Activated CD4-positive, alpha-beta T cell treated with anti-CD3 and anti-CD28 coated beads, Interleukin-2, Interleukin-6, amounts not matched to agents 100 ng/mL and 50 ng/mL, durations not matched to agents 16 hours and 8 hours (primary cell): ENCODE measurements at regions not wholly inside any gene's neighbourhood (a gene's known extent, or its start where the extent isn't known, plus 50 kb on each side); places are given as distances from the start of the nearest gene placed in this dataset.

Experiments
- DNase-seq: peaks from one replicate; pipeline ENCODE4 v3.0.0-alpha.2; 2020

DNA sequence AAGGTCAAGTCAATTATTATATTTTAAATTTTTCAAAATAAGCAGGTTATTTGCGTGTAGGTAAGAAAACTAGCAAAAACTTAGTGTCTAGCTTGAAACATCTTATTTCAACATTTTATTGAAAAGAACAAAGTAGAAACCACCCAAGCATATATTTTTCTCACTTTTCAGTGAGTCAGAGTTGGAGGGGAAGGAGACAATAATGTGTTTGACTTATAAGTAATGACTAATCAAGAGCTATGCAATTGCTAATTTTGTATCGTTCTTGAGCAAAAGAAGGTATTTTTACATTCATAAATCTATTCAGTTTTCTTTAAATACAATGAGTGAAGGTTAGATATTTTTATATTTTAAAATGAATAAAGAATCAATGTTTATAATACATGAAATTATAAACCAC lies 54.4 kb upstream of the P2RY1 start:
- no peak for DNase-seq

DNA sequence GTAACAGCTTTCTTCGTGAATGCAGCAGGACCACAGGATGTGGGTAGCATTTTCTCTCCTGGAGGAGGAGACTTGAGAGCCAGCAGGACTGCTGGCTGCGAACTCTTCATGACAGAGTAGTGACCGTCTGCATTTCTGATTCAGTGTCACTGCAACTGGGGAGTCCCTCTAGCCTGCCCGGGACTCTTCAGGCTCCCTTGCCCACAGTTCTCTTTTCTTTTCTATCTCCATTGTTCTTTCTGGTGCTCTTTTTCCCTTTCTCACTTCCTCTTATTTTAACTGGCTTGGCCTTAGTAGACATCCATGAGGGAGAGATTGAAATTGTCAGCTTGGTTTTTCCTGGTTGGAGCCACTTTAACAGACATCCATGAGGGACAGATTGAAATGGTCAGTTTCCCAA lies 49.9 kb upstream of the P2RY1 start:
- no peak for DNase-seq
